Fibroblast of gingiva (primary cell): ENCODE measurements at regions not wholly inside any gene's neighbourhood (a gene's known extent, or its start where the extent isn't known, plus 50 kb on each side); places are given as distances from the start of the nearest gene placed in this dataset.

Experiments
- DNase-seq: peaks from one replicate; pipeline ENCODE4 v3.0.0-alpha.2; 2011; ENCODE audit warnings: low read depth

GRCh38 chrX:51437521-51437920, 58.9 kb downstream of the NUDT11 start:
- DNase-seq = no peak

- DNase-seq = no peak
These were observed 61.3 kb downstream of the NUDT11 start for GRCh38 chrX:51435101-51435500.

- DNase-seq = no peak
These were observed 74.3 kb downstream of the NUDT11 start for GRCh38 chrX:51421972-51422597.

- peak; percentile 13 for DNase-seq
These were observed 75.8 kb downstream of the NUDT11 start for GRCh38 chrX:51420610-51421009.

- no peak for DNase-seq
These were observed 75.8 kb downstream of the NUDT10 start for GRCh38 chrX:51408462-51408861.

GRCh38 chrX:51407520-51408409, 75.1 kb downstream of the NUDT10 start:
- no peak for DNase-seq

- no peak for DNase-seq
These were observed 74.3 kb downstream of the NUDT10 start for GRCh38 chrX:51406688-51407519.

GRCh38 chrX:51404445-51404844, 71.8 kb downstream of the NUDT10 start:
- DNase-seq = no peak

- DNase-seq = no peak
These were observed 63.4 kb downstream of the NUDT10 start for GRCh38 chrX:51395810-51396728.

GRCh38 chrX:51395480-51395809, 62.8 kb downstream of the NUDT10 start:
- DNase-seq = no peak
